ENCODE measurements at regions not wholly inside any gene's neighbourhood (a gene's known extent, or its start where the extent isn't known, plus 50 kb on each side); places are given as distances from the start of the nearest gene placed in this dataset.
"Not testable (repeated sequence)": the region's sequence is repeated elsewhere in the genome, so short reads cannot be mapped to it uniquely, and the experiment has no call there.

GRCh38 chr3:102688556-102688930, 253.7 kb downstream of the ZPLD1 start:
- H3K36me3 Mint-ChIP-seq: no peaks in the 10 kb centered on the region
- no peaks in the 10 kb centered on the region for H3K4me1 Mint-ChIP-seq
- no peak overlapping the region for H3K4me3 Mint-ChIP-seq
- no peaks in the 10 kb centered on the region for H3K9me3 Mint-ChIP-seq
- no peak overlapping the region for H3K27ac Mint-ChIP-seq
- H3K27me3 Mint-ChIP-seq: peaks cover 20% of the 10 kb centered on the region
- no peak for DNase-seq

GRCh38 chr3:102691507-102691906, 256.7 kb downstream of the ZPLD1 start:
- H3K27ac Mint-ChIP-seq: no peak overlapping the region
- no peaks in the 10 kb centered on the region for H3K4me1 Mint-ChIP-seq
- H3K36me3 Mint-ChIP-seq: no peaks in the 10 kb centered on the region
- H3K4me3 Mint-ChIP-seq: no peak overlapping the region
- DNase-seq: no peak
- H3K9me3 Mint-ChIP-seq: no peaks in the 10 kb centered on the region
- peaks cover 24% of the 10 kb centered on the region for H3K27me3 Mint-ChIP-seq

GRCh38 chr3:102699104-102699818, 264.4 kb downstream of the ZPLD1 start:
- no peak overlapping the region for H3K27ac Mint-ChIP-seq
- H3K27me3 Mint-ChIP-seq: peaks cover 9% of the 10 kb centered on the region
- no peak for DNase-seq
- no peaks in the 10 kb centered on the region for H3K4me1 Mint-ChIP-seq
- H3K9me3 Mint-ChIP-seq: no peaks in the 10 kb centered on the region
- H3K4me3 Mint-ChIP-seq: no peak overlapping the region
- H3K36me3 Mint-ChIP-seq: no peaks in the 10 kb centered on the region

GRCh38 chr3:102699819-102700140, 265.0 kb downstream of the ZPLD1 start:
- no peak overlapping the region for H3K4me3 Mint-ChIP-seq
- no peaks in the 10 kb centered on the region for H3K36me3 Mint-ChIP-seq
- H3K9me3 Mint-ChIP-seq: no peaks in the 10 kb centered on the region
- no peak overlapping the region for H3K27ac Mint-ChIP-seq
- H3K27me3 Mint-ChIP-seq: peaks cover 7% of the 10 kb centered on the region
- no peaks in the 10 kb centered on the region for H3K4me1 Mint-ChIP-seq
- no peak for DNase-seq

- H3K27me3 Mint-ChIP-seq: peaks cover 11% of the 10 kb centered on the region
- no peaks in the 10 kb centered on the region for H3K9me3 Mint-ChIP-seq
- peaks cover 4% of the 10 kb centered on the region for H3K4me1 Mint-ChIP-seq
- no peaks in the 10 kb centered on the region for H3K36me3 Mint-ChIP-seq
- DNase-seq: no peak
- H3K27ac Mint-ChIP-seq: no peak overlapping the region
- no peak overlapping the region for H3K4me3 Mint-ChIP-seq
Observed at GRCh38 chr3:102712896-102713295, 278.1 kb downstream of the ZPLD1 start.

GRCh38 chr3:102714567-102714966, 279.8 kb downstream of the ZPLD1 start:
- Mint-ChIP-seq H3K36me3 (no peaks in the 10 kb centered on the region), H3K27me3 (peaks cover 11% of the 10 kb centered on the region), H3K27ac (no peak overlapping the region), H3K4me1 (peaks cover 4% of the 10 kb centered on the region), H3K4me3 (no peak overlapping the region), H3K9me3 (no peaks in the 10 kb centered on the region)
- DNase-seq: no peak

- Mint-ChIP-seq H3K36me3 (no peaks in the 10 kb centered on the region), H3K27ac (no peak overlapping the region), H3K27me3 (peaks cover 11% of the 10 kb centered on the region), H3K4me1 (peaks cover 4% of the 10 kb centered on the region), H3K9me3 (no peaks in the 10 kb centered on the region), H3K4me3 (no peak overlapping the region)
- no peak for DNase-seq
Observed at GRCh38 chr3:102715030-102715697, 280.3 kb downstream of the ZPLD1 start.

- Mint-ChIP-seq H3K4me1 (peaks cover 4% of the 10 kb centered on the region), H3K27me3 (no peaks in the 10 kb centered on the region), H3K36me3 (no peaks in the 10 kb centered on the region), H3K27ac (no peak overlapping the region), H3K4me3 (no peak overlapping the region), H3K9me3 (no peaks in the 10 kb centered on the region)
- no peak for DNase-seq
Observed at GRCh38 chr3:102718651-102719050, 283.8 kb downstream of the ZPLD1 start.

- Mint-ChIP-seq H3K27me3 (peaks cover 2% of the 10 kb centered on the region), H3K9me3 (peaks cover 1% of the 10 kb centered on the region), H3K4me1 (no peaks in the 10 kb centered on the region), H3K36me3 (no peaks in the 10 kb centered on the region), H3K27ac (no peak overlapping the region), H3K4me3 (no peak overlapping the region)
- DNase-seq: no peak
Observed at GRCh38 chr3:102722317-102722716, 287.5 kb downstream of the ZPLD1 start.

- peaks cover 4% of the 10 kb centered on the region for H3K27me3 Mint-ChIP-seq
- no peak overlapping the region for H3K27ac Mint-ChIP-seq
Observed at GRCh38 chr3:102727340-102727739, 292.5 kb downstream of the ZPLD1 start.

GRCh38 chr3:102732581-102732980, 297.8 kb downstream of the ZPLD1 start:
- H3K4me3 Mint-ChIP-seq, H3K27me3 Mint-ChIP-seq, H3K27ac Mint-ChIP-seq, H3K36me3 Mint-ChIP-seq, H3K9me3 Mint-ChIP-seq, DNase-seq, H3K4me1 Mint-ChIP-seq: not testable (repeated sequence)

More at GRCh38 chr3:102727340-102727739, 292.5 kb downstream of the ZPLD1 start:
- Mint-ChIP-seq H3K4me1 (no peaks in the 10 kb centered on the region), H3K36me3 (no peaks in the 10 kb centered on the region), H3K4me3 (no peak overlapping the region), H3K9me3 (peaks cover 1% of the 10 kb centered on the region)
- no peak for DNase-seq

GRCh38 chr3:102733791-102734563, 299.2 kb downstream of the ZPLD1 start:
- no peaks in the 10 kb centered on the region for H3K36me3 Mint-ChIP-seq
- no peak overlapping the region for H3K4me3 Mint-ChIP-seq
- H3K4me1 Mint-ChIP-seq: no peaks in the 10 kb centered on the region
- no peaks in the 10 kb centered on the region for H3K9me3 Mint-ChIP-seq
- DNase-seq: no peak
- H3K27me3 Mint-ChIP-seq: no peaks in the 10 kb centered on the region
- H3K27ac Mint-ChIP-seq: no peak overlapping the region

GRCh38 chr3:102735311-102735710, 300.5 kb downstream of the ZPLD1 start:
- DNase-seq: no peak
- H3K9me3 Mint-ChIP-seq: no peaks in the 10 kb centered on the region
- no peaks in the 10 kb centered on the region for H3K4me1 Mint-ChIP-seq
- H3K36me3 Mint-ChIP-seq: no peaks in the 10 kb centered on the region
- H3K27me3 Mint-ChIP-seq: no peaks in the 10 kb centered on the region
- no peak overlapping the region for H3K27ac Mint-ChIP-seq
- H3K4me3 Mint-ChIP-seq: no peak overlapping the region

GRCh38 chr3:102736288-102736974, 301.6 kb downstream of the ZPLD1 start:
- no peaks in the 10 kb centered on the region for H3K36me3 Mint-ChIP-seq
- no peak for DNase-seq
- no peaks in the 10 kb centered on the region for H3K27me3 Mint-ChIP-seq
- no peaks in the 10 kb centered on the region for H3K4me1 Mint-ChIP-seq
- no peaks in the 10 kb centered on the region for H3K9me3 Mint-ChIP-seq
- no peak overlapping the region for H3K27ac Mint-ChIP-seq
- no peak overlapping the region for H3K4me3 Mint-ChIP-seq

- H3K27ac Mint-ChIP-seq: no peak overlapping the region
- H3K27me3 Mint-ChIP-seq: no peaks in the 10 kb centered on the region
- H3K36me3 Mint-ChIP-seq: no peaks in the 10 kb centered on the region
- DNase-seq: no peak
- H3K4me3 Mint-ChIP-seq: no peak overlapping the region
- no peaks in the 10 kb centered on the region for H3K9me3 Mint-ChIP-seq
- no peaks in the 10 kb centered on the region for H3K4me1 Mint-ChIP-seq
Observed at GRCh38 chr3:102736975-102737304, 302.1 kb downstream of the ZPLD1 start.

Data from activated naive CD8-positive, alpha-beta T cell treated with anti-CD3 and anti-CD28 coated beads for 36 hours (primary cell).